IMR-90 (cell line): ENCODE measurements at regions not wholly inside any gene's neighbourhood (a gene's known extent, or its start where the extent isn't known, plus 50 kb on each side); places are given as distances from the start of the nearest gene placed in this dataset.

Source experiments
- ATAC-seq: fragments of 200-7000 bp; cut with Tn5 transposase; 2 replicates; pipeline ENCODE4 v1.9.1; 2020; ENCODE audit warnings: low read depth, mild to moderate bottlenecking, moderate library complexity
- BruUV-seq: library from RNA; stranded (reverse); fragments of 400-500 nt; replicated peaks from 2 replicates; lab custom pipeline; 2021; lab: Mats Ljungman, UMichigan
- CTCF ChIA-PET: fragments of 300-600 bp; formaldehyde crosslinking; extraction: SDS; loops from one replicate; lab custom pipeline; 2021; ENCODE audit warnings: antibody characterized with exemption; lab: Yijun Ruan, JAX
- POLR2A ChIA-PET: fragments of 300-600 bp; sonication (Branson Sonifier 250); formaldehyde crosslinking; loops from one replicate; lab custom pipeline; 2022; ENCODE audit warnings: antibody characterized with exemption; ENCODE audit not compliant: unreplicated experiment; lab: Charles Lee
- DNase-seq: peaks from one replicate; pipeline ENCODE4 v3.0.0; 2013
- H2AFZ ChIP-seq: replicated peaks from 2 replicates; pipeline ENCODE3; 2013; ENCODE audit warnings: low read length, mild to moderate bottlenecking; ENCODE audit not compliant: poor library complexity
- H2AK5ac ChIP-seq: 2 replicates; pipeline ENCODE4 v1.6.1; 2013; ENCODE audit warnings: low read depth, low read length, inconsistent platforms
- H2AK9ac ChIP-seq: replicated peaks from 2 replicates; pipeline ENCODE3; 2013; ENCODE audit warnings: mild to moderate bottlenecking, low read depth, low read length, moderate library complexity; ENCODE audit not compliant: poor library complexity
- H2BK120ac ChIP-seq: 2 replicates; pipeline ENCODE4 v1.6.1; 2013; ENCODE audit warnings: low read depth, low read length, inconsistent platforms
- H2BK15ac ChIP-seq: 3 replicates; pipeline ENCODE4 v1.6.1; 2013; ENCODE audit warnings: low read depth, low read length, inconsistent platforms
- H2BK20ac ChIP-seq: 2 replicates; pipeline ENCODE4 v1.6.1; 2013; ENCODE audit warnings: low read depth, mild to moderate bottlenecking, inconsistent platforms, low read length, moderate library complexity
- H2BK5ac ChIP-seq: 2 replicates; pipeline ENCODE4 v1.6.1; 2013; ENCODE audit warnings: mild to moderate bottlenecking, low read depth, low read length, inconsistent platforms; ENCODE audit not compliant: poor library complexity, severe bottlenecking
- H3K14ac ChIP-seq: replicated peaks from 2 replicates; pipeline ENCODE4 v1.6.1; 2013; ENCODE audit warnings: low read depth, low read length, inconsistent platforms
- H3K18ac ChIP-seq: 2 replicates; pipeline ENCODE4 v1.6.1; 2013; ENCODE audit warnings: low read depth, low read length, control low read depth
- H3K23ac ChIP-seq: 2 replicates; pipeline ENCODE4 v1.6.1; 2013; ENCODE audit warnings: low read depth, low read length, inconsistent platforms
- H3K27ac ChIP-seq: 2 replicates; pipeline ENCODE4 v1.5.1; 2013; ENCODE audit warnings: mild to moderate bottlenecking, control low read depth, low read length; ENCODE audit not compliant: insufficient read depth
- H3K27me3 ChIP-seq: 2 replicates; pipeline ENCODE4 v1.6.1; 2013; ENCODE audit warnings: low read length; ENCODE audit not compliant: control insufficient read depth, insufficient read depth
- H3K36me3 ChIP-seq: 2 replicates; pipeline ENCODE4 v1.6.1; 2013; ENCODE audit warnings: low read length, mixed read lengths; ENCODE audit not compliant: control insufficient read depth, insufficient read depth
- H3K4ac ChIP-seq: 2 replicates; pipeline ENCODE4 v1.6.1; 2013; ENCODE audit warnings: low read depth, low read length, inconsistent platforms
- H3K4me1 ChIP-seq: 2 replicates; pipeline ENCODE4 v1.6.1; 2013; ENCODE audit warnings: low read length, mixed read lengths; ENCODE audit not compliant: control insufficient read depth, insufficient read depth
- H3K4me2 ChIP-seq: 2 replicates; pipeline ENCODE4 v1.6.1; 2013; ENCODE audit warnings: low read depth, mild to moderate bottlenecking, control low read depth, low read length, moderate library complexity
- H3K4me3 ChIP-seq: 2 replicates; pipeline ENCODE4 v1.5.1; 2013; ENCODE audit warnings: low read depth, mild to moderate bottlenecking, control low read depth, low read length, moderate library complexity; ENCODE audit not compliant: insufficient read depth
- H3K56ac ChIP-seq: 2 replicates; pipeline ENCODE4 v1.6.1; 2013; ENCODE audit warnings: low read length, inconsistent platforms; ENCODE audit not compliant: insufficient read depth; ENCODE audit errors: extremely low read depth
- H3K79me1 ChIP-seq, 2 experiments: 2 replicates each; pipeline ENCODE4 v1.6.1; 2013; ENCODE audit warnings: low read length in 2 of 2, inconsistent platforms in 1 of 2, low read depth in 1 of 2
- H3K9ac ChIP-seq: 2 replicates; pipeline ENCODE4 v1.6.1; 2013; ENCODE audit warnings: low read depth, low read length, control low read depth
- H3K9me1 ChIP-seq: 2 replicates; pipeline ENCODE4 v1.6.1; 2013; ENCODE audit warnings: low read length, inconsistent platforms; ENCODE audit not compliant: insufficient read depth
- H3K9me3 ChIP-seq: 2 replicates; pipeline ENCODE4 v1.6.1; 2013; ENCODE audit warnings: low read length; ENCODE audit not compliant: control insufficient read depth, insufficient read depth
- H4K20me1 ChIP-seq: 2 replicates; pipeline ENCODE4 v1.6.1; 2013; ENCODE audit warnings: low read length, inconsistent platforms; ENCODE audit not compliant: insufficient read depth
- H4K5ac ChIP-seq: 2 replicates; pipeline ENCODE4 v1.6.1; 2013; ENCODE audit warnings: mild to moderate bottlenecking, low read depth, low read length, control low read depth
- H4K8ac ChIP-seq, 2 experiments: 2 replicates each; pipeline ENCODE4 v1.6.1; 2013; ENCODE audit warnings: low read depth in 2 of 2, low read length in 2 of 2, control low read depth in 1 of 2, inconsistent platforms in 1 of 2
- H4K91ac ChIP-seq: 2 replicates; pipeline ENCODE4 v1.6.1; 2013; ENCODE audit warnings: low read depth, low read length, inconsistent platforms; ENCODE audit not compliant: insufficient read depth
- BHLHE40 ChIP-seq: fragments of 150-350 bp; IDR thresholded peaks from 2 replicates; pipeline ENCODE4 v1.6.1; 2016; ENCODE audit warnings: mild to moderate bottlenecking, low read depth, low read length
- CEBPB ChIP-seq: IDR thresholded peaks from 2 replicates; pipeline ENCODE4 v1.6.1; 2012; ENCODE audit warnings: low read depth, low read length, improper control_type of control experiment
- CHD1 ChIP-seq: IDR thresholded peaks from 2 replicates; pipeline ENCODE4 v1.6.1; 2012; ENCODE audit warnings: low read depth, low read length, improper control_type of control experiment
- CTCF ChIP-seq: conservative IDR thresholded peaks from 2 replicates; pipeline ENCODE4 v1.5.1; 2012; ENCODE audit warnings: mild to moderate bottlenecking, low read depth, low read length, improper control_type of control experiment
- ELK1 ChIP-seq: fragments of 150-350 bp; IDR thresholded peaks from 2 replicates; pipeline ENCODE4 v1.6.1; 2016; ENCODE audit warnings: low read depth, mild to moderate bottlenecking, low read length, moderate library complexity, borderline replicate concordance
- FOS ChIP-seq: fragments of 150-350 bp; IDR thresholded peaks from 2 replicates; pipeline ENCODE4 v1.6.1; 2016; ENCODE audit warnings: low read depth, low read length
- MAFK ChIP-seq: IDR thresholded peaks from 2 replicates; pipeline ENCODE4 v1.6.1; 2012; ENCODE audit warnings: low read depth, low read length, improper control_type of control experiment
- MAZ ChIP-seq: IDR thresholded peaks from 2 replicates; pipeline ENCODE4 v1.6.1; 2012; ENCODE audit warnings: low read depth, mild to moderate bottlenecking, low read length, improper control_type of control experiment, moderate library complexity, borderline replicate concordance
- MXI1 ChIP-seq: IDR thresholded peaks from 2 replicates; pipeline ENCODE4 v1.6.1; 2012; ENCODE audit warnings: low read depth, mild to moderate bottlenecking, low read length, moderate library complexity, borderline replicate concordance
- NFE2L2 ChIP-seq: fragments of 150-350 bp; IDR thresholded peaks from 2 replicates; pipeline ENCODE4 v1.6.1; 2016; ENCODE audit warnings: low read depth, mild to moderate bottlenecking, low read length
- POLR2A ChIP-seq: IDR thresholded peaks from 2 replicates; pipeline ENCODE4 v1.6.1; 2012; ENCODE audit warnings: mild to moderate bottlenecking, low read depth, low read length
- RAD21 ChIP-seq: IDR thresholded peaks from 2 replicates; pipeline ENCODE4 v1.6.1; 2012; ENCODE audit warnings: low read length, improper control_type of control experiment
- RCOR1 ChIP-seq: IDR thresholded peaks from 2 replicates; pipeline ENCODE4 v1.6.1; 2012; ENCODE audit warnings: mild to moderate bottlenecking, low read length, improper control_type of control experiment; ENCODE audit not compliant: insufficient replicate concordance
- RFX5 ChIP-seq: IDR thresholded peaks from 2 replicates; pipeline ENCODE4 v1.8.0; 2012; ENCODE audit warnings: low read depth, mild to moderate bottlenecking, low read length, moderate library complexity
- SMC3 ChIP-seq: fragments of 150-350 bp; IDR thresholded peaks from 2 replicates; pipeline ENCODE4 v1.6.1; 2016; ENCODE audit warnings: low read depth, mild to moderate bottlenecking, antibody characterized with exemption, low read length, moderate library complexity
- USF2 ChIP-seq: fragments of 150-350 bp; IDR thresholded peaks from 2 replicates; pipeline ENCODE4 v1.6.1; 2017; ENCODE audit warnings: mild to moderate bottlenecking, antibody characterized with exemption, low read length, low read depth
- WGBS, 2 experiments: methylation state at CpG; one replicate each; pipeline versions ENCODE4 v1.1.5 to v1.1.7; 2013; ENCODE audit warnings: missing lambda C conversion rate in 2 of 2; ENCODE audit not compliant: insufficient read length in 1 of 2; ENCODE audit errors: extremely low coverage in 2 of 2; 5-methylcytosine and 5-hydroxymethylcytosine counted together
- dilution Hi-C: fragments of 300-500 bp; cut with HindIII; formaldehyde crosslinking; loops from one replicate; pipeline ENCODE4 v1.14.3; 2018; ENCODE audit warnings: low sequenced_read_pairs; ENCODE audit not compliant: unreplicated experiment
- in situ Hi-C: fragments of 300-500 bp; cut with MboI; formaldehyde crosslinking; loops from 3 replicates; pipeline ENCODE4 v1.14.3; 2019; ENCODE audit warnings: low sequenced_read_pairs, inconsistent platforms, mixed read lengths
- intact Hi-C: fragments of 100-400 bp; cut with micrococcal nuclease; formaldehyde crosslinking; loops from 2 replicates; pipeline ENCODE4 v1.10.0; 2022

GRCh38 chr15:79206940-79207339 is 75.6 kb upstream of the ANKRD34C start:
- Histone ChIP-seq H3K9me1 (no peaks in the 10 kb centered on the region), H2BK5ac (no peak overlapping the region), H3K4me3 (no peak overlapping the region), H3K4me1 (no peaks in the 10 kb centered on the region), H3K27me3 (peaks cover 20% of the 10 kb centered on the region), H3K79me1 (no peaks in the 10 kb centered on the region), H3K23ac (no peak overlapping the region), H3K4me2 (no peak overlapping the region), H4K20me1 (no peaks in the 10 kb centered on the region), H2BK120ac (no peak overlapping the region), H2BK20ac (no peak overlapping the region), H2AK9ac (no peak overlapping the region), H3K9ac (no peak overlapping the region), H4K91ac (no peak overlapping the region), H2BK15ac (no peak overlapping the region), H3K18ac (no peak overlapping the region), H3K9me3 (no peaks in the 10 kb centered on the region; the same call in 1 of the 2 replicates), H2AK5ac (no peak overlapping the region), H4K5ac (no peak overlapping the region), H3K27ac (no peak overlapping the region), H4K8ac (no peak overlapping the region), H3K4ac (no peak overlapping the region), H3K56ac (no peak overlapping the region), H3K14ac (no peak overlapping the region), H3K36me3 (no peaks in the 10 kb centered on the region), H2AFZ (no peak overlapping the region)
- DNase-seq = no peak
- ATAC-seq = no peak
- no TSS peak for BruUV-seq
- dilution Hi-C loops = no loop called here
- in situ Hi-C loops = no loop called here
- POLR2A ChIA-PET = no interaction called here
- no CpG with 5 or more reads among the region's 2 CpGs for WGBS, 2 experiments
- intact Hi-C loops = no loop called here
- TF ChIP-seq MAFK (no peak), CEBPB (no peak), NFE2L2 (no peak), CTCF (no peak), POLR2A (no peak), FOS (no peak), RCOR1 (no peak), RFX5 (no peak), MAZ (no peak), SMC3 (no peak), CHD1 (no peak), USF2 (no peak), BHLHE40 (no peak), MXI1 (no peak), ELK1 (no peak), RAD21 (no peak)
- CTCF ChIA-PET = no interaction called here
